ENCODE measurements at regions not wholly inside any gene's neighbourhood (a gene's known extent, or its start where the extent isn't known, plus 50 kb on each side); places are given as distances from the start of the nearest gene placed in this dataset.

- H3K9me3 ChIP-seq (ENCODE audit: control insufficient read depth, insufficient read depth, low read depth, low read length): no peaks in the 10 kb centered on the region
- H3K27ac ChIP-seq (ENCODE audit: extremely low read depth, low read depth, low read length): no peak overlapping the region
- H3K4me3 ChIP-seq (ENCODE audit: low read depth, low read length): no peak overlapping the region
- H3K36me3 ChIP-seq (ENCODE audit: control insufficient read depth in 2 of 2, insufficient read depth in 1 of 2, low read length in 2 of 2): no peaks in the 10 kb centered on the region
- CTCF ChIA-PET: interaction anchor here (3.9 kb wide), 1 partner anchor 12 kb away, joined by 17 read pairs; no protein-coding TSS in a partner anchor
- no peak for TF ChIP-seq ZNF19 (tag by site-specific recombination; IDR thresholded peaks at IDR 0.05; ENCODE audit: low read depth)
- no peak for TF ChIP-seq ZNF561 (tag by site-specific recombination; IDR thresholded peaks at IDR 0.05; ENCODE audit: borderline replicate concordance)
- no peak for TF ChIP-seq ZNF513 (tag by site-specific recombination; IDR thresholded peaks at IDR 0.05)
- no peak for TF ChIP-seq ZNF223 (tag by site-specific recombination; IDR thresholded peaks at IDR 0.05)
- TF ChIP-seq ZNF169 (tag by site-specific recombination; IDR thresholded peaks at IDR 0.05): no peak
- no peak for TF ChIP-seq ZNF350 (tag by site-specific recombination; IDR thresholded peaks at IDR 0.05)
- TF ChIP-seq ZNF510 (tag by site-specific recombination; IDR thresholded peaks at IDR 0.05; ENCODE audit: insufficient replicate concordance): no peak
- TF ChIP-seq ZNF132 (tag by site-specific recombination; IDR thresholded peaks at IDR 0.05; ENCODE audit: borderline replicate concordance): no peak
- no peak for TF ChIP-seq ZNF202 (tag by site-specific recombination; IDR thresholded peaks at IDR 0.05; ENCODE audit: borderline replicate concordance)
- TF ChIP-seq ZNF148 (tag by site-specific recombination; IDR thresholded peaks at IDR 0.05; ENCODE audit: borderline replicate concordance): no peak
- TF ChIP-seq, protein P1, sequence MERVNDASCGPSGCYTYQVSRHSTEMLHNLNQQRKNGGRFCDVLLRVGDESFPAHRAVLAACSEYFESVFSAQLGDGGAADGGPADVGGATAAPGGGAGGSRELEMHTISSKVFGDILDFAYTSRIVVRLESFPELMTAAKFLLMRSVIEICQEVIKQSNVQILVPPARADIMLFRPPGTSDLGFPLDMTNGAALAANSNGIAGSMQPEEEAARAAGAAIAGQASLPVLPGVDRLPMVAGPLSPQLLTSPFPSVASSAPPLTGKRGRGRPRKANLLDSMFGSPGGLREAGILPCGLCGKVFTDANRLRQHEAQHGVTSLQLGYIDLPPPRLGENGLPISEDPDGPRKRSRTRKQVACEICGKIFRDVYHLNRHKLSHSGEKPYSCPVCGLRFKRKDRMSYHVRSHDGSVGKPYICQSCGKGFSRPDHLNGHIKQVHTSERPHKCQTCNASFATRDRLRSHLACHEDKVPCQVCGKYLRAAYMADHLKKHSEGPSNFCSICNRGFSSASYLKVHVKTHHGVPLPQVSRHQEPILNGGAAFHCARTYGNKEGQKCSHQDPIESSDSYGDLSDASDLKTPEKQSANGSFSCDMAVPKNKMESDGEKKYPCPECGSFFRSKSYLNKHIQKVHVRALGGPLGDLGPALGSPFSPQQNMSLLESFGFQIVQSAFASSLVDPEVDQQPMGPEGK (tag by site-specific recombination; IDR thresholded peaks at IDR 0.05): no peak
- TF ChIP-seq BCL6B (tag by site-specific recombination; IDR thresholded peaks at IDR 0.05): no peak
- TF ChIP-seq, protein P2, sequence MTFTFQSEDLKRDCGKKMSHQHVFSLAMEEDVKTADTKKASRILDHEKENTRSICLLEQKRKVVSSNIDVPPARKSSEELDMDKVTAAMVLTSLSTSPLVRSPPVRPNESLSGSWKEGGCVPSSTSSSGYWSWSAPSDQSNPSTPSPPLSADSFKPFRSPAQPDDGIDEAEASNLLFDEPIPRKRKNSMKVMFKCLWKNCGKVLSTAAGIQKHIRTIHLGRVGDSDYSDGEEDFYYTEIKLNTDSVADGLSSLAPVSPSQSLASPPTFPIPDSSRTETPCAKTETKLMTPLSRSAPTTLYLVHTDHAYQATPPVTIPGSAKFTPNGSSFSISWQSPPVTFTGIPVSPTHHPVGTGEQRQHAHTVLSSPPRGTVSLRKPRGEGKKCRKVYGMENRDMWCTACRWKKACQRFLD (tag by site-specific recombination; IDR thresholded peaks at IDR 0.05): no peak
- TF ChIP-seq, protein P3, sequence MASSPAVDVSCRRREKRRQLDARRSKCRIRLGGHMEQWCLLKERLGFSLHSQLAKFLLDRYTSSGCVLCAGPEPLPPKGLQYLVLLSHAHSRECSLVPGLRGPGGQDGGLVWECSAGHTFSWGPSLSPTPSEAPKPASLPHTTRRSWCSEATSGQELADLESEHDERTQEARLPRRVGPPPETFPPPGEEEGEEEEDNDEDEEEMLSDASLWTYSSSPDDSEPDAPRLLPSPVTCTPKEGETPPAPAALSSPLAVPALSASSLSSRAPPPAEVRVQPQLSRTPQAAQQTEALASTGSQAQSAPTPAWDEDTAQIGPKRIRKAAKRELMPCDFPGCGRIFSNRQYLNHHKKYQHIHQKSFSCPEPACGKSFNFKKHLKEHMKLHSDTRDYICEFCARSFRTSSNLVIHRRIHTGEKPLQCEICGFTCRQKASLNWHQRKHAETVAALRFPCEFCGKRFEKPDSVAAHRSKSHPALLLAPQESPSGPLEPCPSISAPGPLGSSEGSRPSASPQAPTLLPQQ (tag by site-specific recombination; IDR thresholded peaks at IDR 0.05): no peak
- no peak for TF ChIP-seq ZNF488 (tag by site-specific recombination; IDR thresholded peaks at IDR 0.05)
- TF ChIP-seq ZNF664 (tag by site-specific recombination; IDR thresholded peaks at IDR 0.05): no peak
- no peak for TF ChIP-seq ZNF777 (tag by site-specific recombination; IDR thresholded peaks at IDR 0.05; ENCODE audit: borderline replicate concordance)
- TF ChIP-seq, protein P4, sequence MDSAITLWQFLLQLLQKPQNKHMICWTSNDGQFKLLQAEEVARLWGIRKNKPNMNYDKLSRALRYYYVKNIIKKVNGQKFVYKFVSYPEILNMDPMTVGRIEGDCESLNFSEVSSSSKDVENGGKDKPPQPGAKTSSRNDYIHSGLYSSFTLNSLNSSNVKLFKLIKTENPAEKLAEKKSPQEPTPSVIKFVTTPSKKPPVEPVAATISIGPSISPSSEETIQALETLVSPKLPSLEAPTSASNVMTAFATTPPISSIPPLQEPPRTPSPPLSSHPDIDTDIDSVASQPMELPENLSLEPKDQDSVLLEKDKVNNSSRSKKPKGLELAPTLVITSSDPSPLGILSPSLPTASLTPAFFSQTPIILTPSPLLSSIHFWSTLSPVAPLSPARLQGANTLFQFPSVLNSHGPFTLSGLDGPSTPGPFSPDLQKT (IDR thresholded peaks at IDR 0.05; ENCODE audit: borderline replicate concordance, low read depth, low read length): no peak
- no peak for TF ChIP-seq MZF1 (tag by site-specific recombination; IDR thresholded peaks at IDR 0.05; ENCODE audit: borderline replicate concordance)
- no peak for TF ChIP-seq ZNF621 (tag by site-specific recombination; IDR thresholded peaks at IDR 0.05)
- no peaks in the 10 kb centered on the region for H3K4me1 ChIP-seq (ENCODE audit: control insufficient read depth, insufficient read depth, low read length)
- POLR2A ChIA-PET: no interaction called here
Measured at GRCh38 chr12:25424211-25424731, 128.8 kb downstream of the LMNTD1 start.
